Fibroblast of lung (primary cell): ENCODE measurements at regions not wholly inside any gene's neighbourhood (a gene's known extent, or its start where the extent isn't known, plus 50 kb on each side); places are given as distances from the start of the nearest gene placed in this dataset.

ENCODE experiments used
- DNase-seq, 2 donors: peaks; one replicate each; pipeline versions ENCODE4 v3.0.0 to v3.0.0-alpha.2; 2010; ENCODE audit warnings: low read depth in 2 of 2
- H2AFZ ChIP-seq: 2 replicates; pipeline ENCODE4 v1.5.1; 2012; ENCODE audit warnings: low read length, control low read depth, inconsistent platforms
- H3K27ac ChIP-seq: 2 replicates; pipeline ENCODE4 v1.5.1; 2011; ENCODE audit warnings: low read length, control low read depth; ENCODE audit not compliant: insufficient read depth
- H3K27me3 ChIP-seq: 2 replicates; pipeline ENCODE4 v1.5.1; 2011; ENCODE audit warnings: mild to moderate bottlenecking, low read length; ENCODE audit not compliant: control insufficient read depth, insufficient read depth
- H3K36me3 ChIP-seq: 2 replicates; pipeline ENCODE4 v1.5.1; 2011; ENCODE audit warnings: low read length; ENCODE audit not compliant: control insufficient read depth, insufficient read depth
- H3K4me1 ChIP-seq: 2 replicates; pipeline ENCODE4 v1.5.1; 2011; ENCODE audit warnings: low read length; ENCODE audit not compliant: control insufficient read depth, insufficient read depth; ENCODE audit errors: extremely low read depth
- H3K4me2 ChIP-seq: 2 replicates; pipeline ENCODE4 v1.5.1; 2011; ENCODE audit warnings: low read length, control low read depth; ENCODE audit not compliant: insufficient read depth; ENCODE audit errors: extremely low read depth
- H3K4me3 ChIP-seq, 4 experiments: fragments of 200-600 bp in 1 of 4; sonication (generic) in 1 of 4; replicated peaks in 1 of 4; 2 replicates each; pipeline ENCODE4 v1.5.1; 2011 to 2016; ENCODE audit warnings: low read length in 4 of 4, low read depth in 3 of 4, mild to moderate bottlenecking in 3 of 4, control low read depth in 2 of 4, inconsistent platforms in 1 of 4, mixed read lengths in 1 of 4; ENCODE audit not compliant: insufficient read depth in 1 of 4; ENCODE audit errors: control extremely low read depth in 1 of 4
- H3K79me2 ChIP-seq: 2 replicates; pipeline ENCODE4 v1.5.1; 2012; ENCODE audit warnings: mild to moderate bottlenecking, low read length, inconsistent platforms; ENCODE audit not compliant: control insufficient read depth, insufficient read depth
- H3K9ac ChIP-seq: 2 replicates; pipeline ENCODE4 v1.5.1; 2011; ENCODE audit warnings: mild to moderate bottlenecking, low read length, control low read depth; ENCODE audit not compliant: insufficient read depth
- H3K9me3 ChIP-seq: 2 replicates; pipeline ENCODE4 v1.5.1; 2012; ENCODE audit warnings: low read depth, low read length; ENCODE audit not compliant: control insufficient read depth, insufficient read depth
- H4K20me1 ChIP-seq: 2 replicates; pipeline ENCODE4 v1.5.1; 2011; ENCODE audit warnings: low read length; ENCODE audit not compliant: control insufficient read depth, insufficient read depth; ENCODE audit errors: extremely low read depth
- CTCF ChIP-seq, 2 donors: IDR thresholded peaks in 1 of 2; conservative IDR thresholded peaks in 1 of 2; 1 replicate in 1 of 2; 2 replicates in 1 of 2; pipeline ENCODE4 v1.5.1; 2011 to 2012; ENCODE audit warnings: low read length in 2 of 2, control low read depth in 1 of 2, inconsistent platforms in 1 of 2, low read depth in 1 of 2, mild to moderate bottlenecking in 1 of 2
- EZH2 ChIP-seq: IDR thresholded peaks from 2 replicates; pipeline ENCODE4 v1.5.1; 2012; ENCODE audit warnings: low read length, control low read depth, mild to moderate bottlenecking; ENCODE audit errors: missing control alignments

- Histone ChIP-seq H2AFZ (no peak overlapping the region), H3K9ac (no peak overlapping the region), H3K27me3 (no peaks in the 10 kb centered on the region), H3K27ac (no peak overlapping the region), H4K20me1 (no peaks in the 10 kb centered on the region), H3K4me1 (no peaks in the 10 kb centered on the region), H3K9me3 (no peaks in the 10 kb centered on the region), H3K79me2 (no peaks in the 10 kb centered on the region), H3K4me2 (peak overlapping the region; percentile 9), H3K4me3 (no peak overlapping the region), H3K36me3 (no peaks in the 10 kb centered on the region)
- TF ChIP-seq CTCF (conservative IDR thresholded peaks at IDR 0.05 in 1 of 2, IDR thresholded peaks at IDR 0.05 in 1 of 2; ENCODE audit: low read depth in 1 of 2, low read length in 2 of 2) = no peak
- no peak for TF ChIP-seq EZH2
- peak in 1 of 2 donors; percentile 18 for DNase-seq
These were observed 139.4 kb upstream of the CPEB2 start for GRCh38 chr4:14862891-14863290.

GRCh38 chr4:14863418-14864364, 138.6 kb upstream of the CPEB2 start:
- H3K4me3 ChIP-seq = no peak overlapping the region

More at GRCh38 chr4:14863418-14864364, 138.6 kb upstream of the CPEB2 start:
- H3K9ac ChIP-seq = no peak overlapping the region
- TF ChIP-seq CTCF (conservative IDR thresholded peaks at IDR 0.05 in 1 of 2, IDR thresholded peaks at IDR 0.05 in 1 of 2; ENCODE audit: low read depth in 1 of 2, low read length in 2 of 2) (no peak), EZH2 (no peak)
- no peaks in the 10 kb centered on the region for H3K27me3 ChIP-seq
- no peak for DNase-seq
- no peaks in the 10 kb centered on the region for H3K79me2 ChIP-seq
- H3K9me3 ChIP-seq = no peaks in the 10 kb centered on the region
- no peak overlapping the region for H3K4me2 ChIP-seq
- H3K27ac ChIP-seq = no peak overlapping the region
- no peaks in the 10 kb centered on the region for H4K20me1 ChIP-seq
- H3K4me1 ChIP-seq = no peaks in the 10 kb centered on the region
- no peak overlapping the region for H2AFZ ChIP-seq
- H3K36me3 ChIP-seq = no peaks in the 10 kb centered on the region
